Coronary artery (tissue), 2 donors: ENCODE measurements at regions not wholly inside any gene's neighbourhood (a gene's known extent, or its start where the extent isn't known, plus 50 kb on each side); places are given as distances from the start of the nearest gene placed in this dataset.

Source experiments
- DNase-seq: peaks from one replicate; pipeline ENCODE4 v3.0.0-alpha.2; 2017; ENCODE audit warnings: low spot score
- H3K27ac ChIP-seq, 2 donors: fragments of 200-600 bp; sonication (generic); one replicate each; pipeline ENCODE4 v1.5.1; 2016 to 2019
- H3K4me3 ChIP-seq: fragments of 200-600 bp; sonication (generic); 2 replicates; pipeline ENCODE4 v1.5.1; 2016; ENCODE audit warnings: mild to moderate bottlenecking, moderate library complexity
- CTCF ChIP-seq: fragments of 200-600 bp; sonication (generic); IDR thresholded peaks from one replicate; pipeline ENCODE4 v1.5.1; 2019; ENCODE audit warnings: antibody characterized with exemption

- Histone ChIP-seq H3K27ac (peak overlapping the region; percentile 46 to 78), H3K4me3 (no peak overlapping the region)
- no peak for DNase-seq
- no peak for TF ChIP-seq CTCF
Observed at GRCh38 chr1:192524223-192524622, 51.4 kb upstream of the RGS1 start.
